IMR-90 (cell line): ENCODE measurements at regions not wholly inside any gene's neighbourhood (a gene's known extent, or its start where the extent isn't known, plus 50 kb on each side); places are given as distances from the start of the nearest gene placed in this dataset.
A peak's percentile ranks its signal among the peaks of the same experiment; 100 is the strongest.

Experiments
- ATAC-seq: fragments of 200-7000 bp; cut with Tn5 transposase; 2 replicates; pipeline ENCODE4 v1.9.1; 2020; ENCODE audit warnings: low read depth, mild to moderate bottlenecking, moderate library complexity
- BruUV-seq: library from RNA; stranded (reverse); fragments of 400-500 nt; replicated peaks from 2 replicates; lab custom pipeline; 2021; lab: Mats Ljungman, UMichigan
- CTCF ChIA-PET: fragments of 300-600 bp; formaldehyde crosslinking; extraction: SDS; loops from one replicate; lab custom pipeline; 2021; ENCODE audit warnings: antibody characterized with exemption; lab: Yijun Ruan, JAX
- POLR2A ChIA-PET: fragments of 300-600 bp; sonication (Branson Sonifier 250); formaldehyde crosslinking; loops from one replicate; lab custom pipeline; 2022; ENCODE audit warnings: antibody characterized with exemption; ENCODE audit not compliant: unreplicated experiment; lab: Charles Lee
- DNase-seq: peaks from one replicate; pipeline ENCODE4 v3.0.0; 2013
- H2AFZ ChIP-seq: replicated peaks from 2 replicates; pipeline ENCODE3; 2013; ENCODE audit warnings: low read length, mild to moderate bottlenecking; ENCODE audit not compliant: poor library complexity
- H2AK5ac ChIP-seq: 2 replicates; pipeline ENCODE4 v1.6.1; 2013; ENCODE audit warnings: low read depth, low read length, inconsistent platforms
- H2AK9ac ChIP-seq: replicated peaks from 2 replicates; pipeline ENCODE3; 2013; ENCODE audit warnings: mild to moderate bottlenecking, low read depth, low read length, moderate library complexity; ENCODE audit not compliant: poor library complexity
- H2BK120ac ChIP-seq: 2 replicates; pipeline ENCODE4 v1.6.1; 2013; ENCODE audit warnings: low read depth, low read length, inconsistent platforms
- H2BK15ac ChIP-seq: 3 replicates; pipeline ENCODE4 v1.6.1; 2013; ENCODE audit warnings: low read depth, low read length, inconsistent platforms
- H2BK20ac ChIP-seq: 2 replicates; pipeline ENCODE4 v1.6.1; 2013; ENCODE audit warnings: low read depth, mild to moderate bottlenecking, inconsistent platforms, low read length, moderate library complexity
- H2BK5ac ChIP-seq: 2 replicates; pipeline ENCODE4 v1.6.1; 2013; ENCODE audit warnings: mild to moderate bottlenecking, low read depth, low read length, inconsistent platforms; ENCODE audit not compliant: poor library complexity, severe bottlenecking
- H3K14ac ChIP-seq: replicated peaks from 2 replicates; pipeline ENCODE4 v1.6.1; 2013; ENCODE audit warnings: low read depth, low read length, inconsistent platforms
- H3K18ac ChIP-seq: 2 replicates; pipeline ENCODE4 v1.6.1; 2013; ENCODE audit warnings: low read depth, low read length, control low read depth
- H3K23ac ChIP-seq: 2 replicates; pipeline ENCODE4 v1.6.1; 2013; ENCODE audit warnings: low read depth, low read length, inconsistent platforms
- H3K27ac ChIP-seq: 2 replicates; pipeline ENCODE4 v1.5.1; 2013; ENCODE audit warnings: mild to moderate bottlenecking, control low read depth, low read length; ENCODE audit not compliant: insufficient read depth
- H3K27me3 ChIP-seq: 2 replicates; pipeline ENCODE4 v1.6.1; 2013; ENCODE audit warnings: low read length; ENCODE audit not compliant: control insufficient read depth, insufficient read depth
- H3K36me3 ChIP-seq: 2 replicates; pipeline ENCODE4 v1.6.1; 2013; ENCODE audit warnings: low read length, mixed read lengths; ENCODE audit not compliant: control insufficient read depth, insufficient read depth
- H3K4ac ChIP-seq: 2 replicates; pipeline ENCODE4 v1.6.1; 2013; ENCODE audit warnings: low read depth, low read length, inconsistent platforms
- H3K4me1 ChIP-seq: 2 replicates; pipeline ENCODE4 v1.6.1; 2013; ENCODE audit warnings: low read length, mixed read lengths; ENCODE audit not compliant: control insufficient read depth, insufficient read depth
- H3K4me2 ChIP-seq: 2 replicates; pipeline ENCODE4 v1.6.1; 2013; ENCODE audit warnings: low read depth, mild to moderate bottlenecking, control low read depth, low read length, moderate library complexity
- H3K4me3 ChIP-seq: 2 replicates; pipeline ENCODE4 v1.5.1; 2013; ENCODE audit warnings: low read depth, mild to moderate bottlenecking, control low read depth, low read length, moderate library complexity; ENCODE audit not compliant: insufficient read depth
- H3K56ac ChIP-seq: 2 replicates; pipeline ENCODE4 v1.6.1; 2013; ENCODE audit warnings: low read length, inconsistent platforms; ENCODE audit not compliant: insufficient read depth; ENCODE audit errors: extremely low read depth
- H3K79me1 ChIP-seq, 2 experiments: 2 replicates each; pipeline ENCODE4 v1.6.1; 2013; ENCODE audit warnings: low read length in 2 of 2, inconsistent platforms in 1 of 2, low read depth in 1 of 2
- H3K9ac ChIP-seq: 2 replicates; pipeline ENCODE4 v1.6.1; 2013; ENCODE audit warnings: low read depth, low read length, control low read depth
- H3K9me1 ChIP-seq: 2 replicates; pipeline ENCODE4 v1.6.1; 2013; ENCODE audit warnings: low read length, inconsistent platforms; ENCODE audit not compliant: insufficient read depth
- H3K9me3 ChIP-seq: 2 replicates; pipeline ENCODE4 v1.6.1; 2013; ENCODE audit warnings: low read length; ENCODE audit not compliant: control insufficient read depth, insufficient read depth
- H4K20me1 ChIP-seq: 2 replicates; pipeline ENCODE4 v1.6.1; 2013; ENCODE audit warnings: low read length, inconsistent platforms; ENCODE audit not compliant: insufficient read depth
- H4K5ac ChIP-seq: 2 replicates; pipeline ENCODE4 v1.6.1; 2013; ENCODE audit warnings: mild to moderate bottlenecking, low read depth, low read length, control low read depth
- H4K8ac ChIP-seq, 2 experiments: 2 replicates each; pipeline ENCODE4 v1.6.1; 2013; ENCODE audit warnings: low read depth in 2 of 2, low read length in 2 of 2, control low read depth in 1 of 2, inconsistent platforms in 1 of 2
- H4K91ac ChIP-seq: 2 replicates; pipeline ENCODE4 v1.6.1; 2013; ENCODE audit warnings: low read depth, low read length, inconsistent platforms; ENCODE audit not compliant: insufficient read depth
- CEBPB ChIP-seq: IDR thresholded peaks from 2 replicates; pipeline ENCODE4 v1.6.1; 2012; ENCODE audit warnings: low read depth, low read length, improper control_type of control experiment
- FOS ChIP-seq: fragments of 150-350 bp; IDR thresholded peaks from 2 replicates; pipeline ENCODE4 v1.6.1; 2016; ENCODE audit warnings: low read depth, low read length
- MAZ ChIP-seq: IDR thresholded peaks from 2 replicates; pipeline ENCODE4 v1.6.1; 2012; ENCODE audit warnings: low read depth, mild to moderate bottlenecking, low read length, improper control_type of control experiment, moderate library complexity, borderline replicate concordance
- NFE2L2 ChIP-seq: fragments of 150-350 bp; IDR thresholded peaks from 2 replicates; pipeline ENCODE4 v1.6.1; 2016; ENCODE audit warnings: low read depth, mild to moderate bottlenecking, low read length
- POLR2A ChIP-seq: IDR thresholded peaks from 2 replicates; pipeline ENCODE4 v1.6.1; 2012; ENCODE audit warnings: mild to moderate bottlenecking, low read depth, low read length
- SMC3 ChIP-seq: fragments of 150-350 bp; IDR thresholded peaks from 2 replicates; pipeline ENCODE4 v1.6.1; 2016; ENCODE audit warnings: low read depth, mild to moderate bottlenecking, antibody characterized with exemption, low read length, moderate library complexity
- WGBS, 2 experiments: methylation state at CpG; one replicate each; pipeline versions ENCODE4 v1.1.5 to v1.1.7; 2013; ENCODE audit warnings: missing lambda C conversion rate in 2 of 2; ENCODE audit not compliant: insufficient read length in 1 of 2; ENCODE audit errors: extremely low coverage in 2 of 2; 5-methylcytosine and 5-hydroxymethylcytosine counted together
- dilution Hi-C: fragments of 300-500 bp; cut with HindIII; formaldehyde crosslinking; loops from one replicate; pipeline ENCODE4 v1.14.3; 2018; ENCODE audit warnings: low sequenced_read_pairs; ENCODE audit not compliant: unreplicated experiment
- in situ Hi-C: fragments of 300-500 bp; cut with MboI; formaldehyde crosslinking; loops from 3 replicates; pipeline ENCODE4 v1.14.3; 2019; ENCODE audit warnings: low sequenced_read_pairs, inconsistent platforms, mixed read lengths
- intact Hi-C: fragments of 100-400 bp; cut with micrococcal nuclease; formaldehyde crosslinking; loops from 2 replicates; pipeline ENCODE4 v1.10.0; 2022
- TF ChIP-seq, protein P1 (sequence below): conservative IDR thresholded peaks from 2 replicates; pipeline ENCODE4 v1.5.1; 2012; ENCODE audit warnings: mild to moderate bottlenecking, low read depth, low read length, improper control_type of control experiment
- TF ChIP-seq, protein P2 (sequence below): fragments of 150-350 bp; IDR thresholded peaks from 2 replicates; pipeline ENCODE4 v1.6.1; 2017; ENCODE audit warnings: mild to moderate bottlenecking, antibody characterized with exemption, low read length, low read depth

DNA sequence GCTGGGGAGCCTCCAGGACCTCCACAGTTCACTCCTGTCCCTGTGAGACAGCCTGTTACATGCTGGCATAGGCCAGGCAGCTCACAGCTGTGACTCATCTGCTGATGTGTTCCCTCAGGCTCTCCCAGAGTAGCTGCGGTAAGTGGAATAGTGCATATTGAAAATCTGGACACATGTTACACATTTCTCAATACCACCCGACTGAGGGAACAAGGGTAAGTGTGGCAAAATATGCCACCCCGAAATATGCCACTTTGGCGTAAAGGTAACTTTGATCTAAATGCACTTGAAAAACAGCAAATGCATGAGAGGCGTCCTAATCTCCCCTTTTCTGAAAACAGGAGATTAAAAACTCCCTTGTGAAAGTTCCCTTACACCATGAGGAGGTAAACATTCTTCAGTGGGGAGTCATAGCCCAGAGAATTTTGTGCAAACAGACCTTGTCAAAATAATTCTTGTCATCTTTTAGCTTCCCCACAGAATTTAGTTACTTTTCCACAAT is 557.9 kb downstream of the CCDC85A start:
- peak; percentile 77 for ATAC-seq
- Histone ChIP-seq H3K4me3 (peak overlapping the region; percentile 24; the same call in 1 of the 2 replicates), H3K36me3 (no peaks in the 10 kb centered on the region), H3K4ac (no peak overlapping the region), H3K9me3 (no peaks in the 10 kb centered on the region), H2AFZ (peak overlapping the region; percentile 39), H3K27ac (no peak overlapping the region), H2BK15ac (no peak overlapping the region), H2AK5ac (no peak overlapping the region), H3K79me1 (no peaks in the 10 kb centered on the region), H2BK5ac (peak overlapping the region; percentile 56), H3K9me1 (no peaks in the 10 kb centered on the region), H2AK9ac (no peak overlapping the region), H4K8ac (no peak overlapping the region), H4K20me1 (no peaks in the 10 kb centered on the region), H3K56ac (no peak overlapping the region), H3K18ac (no peak overlapping the region), H4K91ac (no peak overlapping the region), H3K14ac (no peak overlapping the region), H3K4me1 (no peaks in the 10 kb centered on the region), H3K4me2 (peak overlapping the region; percentile 70; the same call in 1 of the 2 replicates), H4K5ac (no peak overlapping the region), H3K9ac (no peak overlapping the region), H3K23ac (no peak overlapping the region), H2BK120ac (no peak overlapping the region), H2BK20ac (peak overlapping the region; percentile 32; the same call in 1 of the 2 replicates), H3K27me3 (no peaks in the 10 kb centered on the region)
- in situ Hi-C loops: loop anchor here (25.0 kb wide), 1 partner anchor 554 kb away; the partner anchor contains the start of gene CCDC85A
- intact Hi-C loops: no loop called here
- dilution Hi-C loops: no loop called here
- WGBS, 2 experiments: no CpG with 5 or more reads among the region's 5 CpGs
- POLR2A ChIA-PET: no interaction called here
- CTCF ChIA-PET: interaction anchor here (0.6 kb wide), 1 partner anchor 803 kb away, joined by 3 read pairs; no protein-coding TSS in a partner anchor
- TF ChIP-seq CEBPB: peak; percentile 67
- TF ChIP-seq, protein P1, sequence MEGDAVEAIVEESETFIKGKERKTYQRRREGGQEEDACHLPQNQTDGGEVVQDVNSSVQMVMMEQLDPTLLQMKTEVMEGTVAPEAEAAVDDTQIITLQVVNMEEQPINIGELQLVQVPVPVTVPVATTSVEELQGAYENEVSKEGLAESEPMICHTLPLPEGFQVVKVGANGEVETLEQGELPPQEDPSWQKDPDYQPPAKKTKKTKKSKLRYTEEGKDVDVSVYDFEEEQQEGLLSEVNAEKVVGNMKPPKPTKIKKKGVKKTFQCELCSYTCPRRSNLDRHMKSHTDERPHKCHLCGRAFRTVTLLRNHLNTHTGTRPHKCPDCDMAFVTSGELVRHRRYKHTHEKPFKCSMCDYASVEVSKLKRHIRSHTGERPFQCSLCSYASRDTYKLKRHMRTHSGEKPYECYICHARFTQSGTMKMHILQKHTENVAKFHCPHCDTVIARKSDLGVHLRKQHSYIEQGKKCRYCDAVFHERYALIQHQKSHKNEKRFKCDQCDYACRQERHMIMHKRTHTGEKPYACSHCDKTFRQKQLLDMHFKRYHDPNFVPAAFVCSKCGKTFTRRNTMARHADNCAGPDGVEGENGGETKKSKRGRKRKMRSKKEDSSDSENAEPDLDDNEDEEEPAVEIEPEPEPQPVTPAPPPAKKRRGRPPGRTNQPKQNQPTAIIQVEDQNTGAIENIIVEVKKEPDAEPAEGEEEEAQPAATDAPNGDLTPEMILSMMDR: no peak
- TF ChIP-seq NFE2L2: no peak
- TF ChIP-seq POLR2A: no peak
- TF ChIP-seq SMC3: no peak
- no peak for TF ChIP-seq MAZ
- peak; percentile 38; the same call in 1 of the 2 replicates for TF ChIP-seq FOS
- TF ChIP-seq, protein P2, sequence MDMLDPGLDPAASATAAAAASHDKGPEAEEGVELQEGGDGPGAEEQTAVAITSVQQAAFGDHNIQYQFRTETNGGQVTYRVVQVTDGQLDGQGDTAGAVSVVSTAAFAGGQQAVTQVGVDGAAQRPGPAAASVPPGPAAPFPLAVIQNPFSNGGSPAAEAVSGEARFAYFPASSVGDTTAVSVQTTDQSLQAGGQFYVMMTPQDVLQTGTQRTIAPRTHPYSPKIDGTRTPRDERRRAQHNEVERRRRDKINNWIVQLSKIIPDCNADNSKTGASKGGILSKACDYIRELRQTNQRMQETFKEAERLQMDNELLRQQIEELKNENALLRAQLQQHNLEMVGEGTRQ: no peak
- DNase-seq: peak; percentile 71
- no TSS peak for BruUV-seq
